ENCODE measurements at regions not wholly inside any gene's neighbourhood (a gene's known extent, or its start where the extent isn't known, plus 50 kb on each side); places are given as distances from the start of the nearest gene placed in this dataset.

GRCh38 chr4:11546391-11547175, 117.9 kb upstream of the HS3ST1 start:
- no peaks in the 10 kb centered on the region for H3K36me3 ChIP-seq (replicated peaks)
- no peak for DNase-seq
- H3K4me3 ChIP-seq (ENCODE audit: low read depth, low read length) = no peak overlapping the region
- in situ Hi-C loops (cut with HindIII; ENCODE audit: low pct_ligation_motif_present, low sequenced_read_pairs) = no loop called here
- H3K27ac ChIP-seq = no peak overlapping the region
- TF ChIP-seq CTCF (IDR thresholded peaks at IDR 0.05; ENCODE audit: low read depth, low read length, missing control alignments) = no peak
- H3K27me3 ChIP-seq (replicated peaks) = no peaks in the 10 kb centered on the region

- in situ Hi-C loops (cut with HindIII; ENCODE audit: low pct_ligation_motif_present, low sequenced_read_pairs) = no loop called here
- no peak for DNase-seq
- H3K4me3 ChIP-seq (ENCODE audit: low read depth, low read length) = no peak overlapping the region
- no peak overlapping the region for H3K27ac ChIP-seq
- H3K36me3 ChIP-seq (replicated peaks) = no peaks in the 10 kb centered on the region
- H3K27me3 ChIP-seq (replicated peaks) = no peaks in the 10 kb centered on the region
- no peak for TF ChIP-seq CTCF (IDR thresholded peaks at IDR 0.05; ENCODE audit: low read depth, low read length, missing control alignments)
Observed at GRCh38 chr4:11545651-11546050, 117.0 kb upstream of the HS3ST1 start.

- Histone ChIP-seq H3K27ac (peak overlapping the region; percentile 52), H3K4me3 (ENCODE audit: low read depth, low read length) (no peak overlapping the region), H3K36me3 (replicated peaks) (no peaks in the 10 kb centered on the region), H3K27me3 (replicated peaks) (no peaks in the 10 kb centered on the region)
- DNase-seq = no peak
- TF ChIP-seq CTCF (IDR thresholded peaks at IDR 0.05; ENCODE audit: low read depth, low read length, missing control alignments) = no peak
- in situ Hi-C loops (cut with HindIII; ENCODE audit: low pct_ligation_motif_present, low sequenced_read_pairs) = no loop called here
Observed at GRCh38 chr4:11544211-11544610, 115.5 kb upstream of the HS3ST1 start.

GRCh38 chr4:11543706-11544105, 115.0 kb upstream of the HS3ST1 start:
- Histone ChIP-seq H3K36me3 (replicated peaks) (no peaks in the 10 kb centered on the region), H3K27me3 (replicated peaks) (no peaks in the 10 kb centered on the region), H3K4me3 (ENCODE audit: low read depth, low read length) (no peak overlapping the region), H3K27ac (peak overlapping the region; percentile 52)
- TF ChIP-seq CTCF (IDR thresholded peaks at IDR 0.05; ENCODE audit: low read depth, low read length, missing control alignments) = no peak
- DNase-seq = peak; percentile 26
- in situ Hi-C loops (cut with HindIII; ENCODE audit: low pct_ligation_motif_present, low sequenced_read_pairs) = no loop called here

GRCh38 chr4:11542952-11543351, 114.3 kb upstream of the HS3ST1 start:
- H3K4me3 ChIP-seq (ENCODE audit: low read depth, low read length) = no peak overlapping the region
- H3K36me3 ChIP-seq (replicated peaks) = no peaks in the 10 kb centered on the region
- no peaks in the 10 kb centered on the region for H3K27me3 ChIP-seq (replicated peaks)
- no peak overlapping the region for H3K27ac ChIP-seq
- TF ChIP-seq CTCF (IDR thresholded peaks at IDR 0.05; ENCODE audit: low read depth, low read length, missing control alignments) = no peak
- in situ Hi-C loops (cut with HindIII; ENCODE audit: low pct_ligation_motif_present, low sequenced_read_pairs) = no loop called here
- DNase-seq = no peak

- Histone ChIP-seq H3K4me3 (ENCODE audit: low read depth, low read length) (no peak overlapping the region), H3K27ac (no peak overlapping the region), H3K36me3 (replicated peaks) (no peaks in the 10 kb centered on the region), H3K27me3 (replicated peaks) (no peaks in the 10 kb centered on the region)
- no peak for DNase-seq
- in situ Hi-C loops (cut with HindIII; ENCODE audit: low pct_ligation_motif_present, low sequenced_read_pairs) = no loop called here
- TF ChIP-seq CTCF (IDR thresholded peaks at IDR 0.05; ENCODE audit: low read depth, low read length, missing control alignments) = no peak
Observed at GRCh38 chr4:11537846-11538245, 109.2 kb upstream of the HS3ST1 start.
